GM21515 (cell line): ENCODE measurements at regions not wholly inside any gene's neighbourhood (a gene's known extent, or its start where the extent isn't known, plus 50 kb on each side); places are given as distances from the start of the nearest gene placed in this dataset.
"Not testable (repeated sequence)": the region's sequence is repeated elsewhere in the genome, so short reads cannot be mapped to it uniquely, and the experiment has no call there.

Experiments
- ATAC-seq: cut with Tn5 transposase; IDR thresholded peaks from one replicate; pipeline ENCODE4 v1.9.1; 2021; ENCODE audit not compliant: unreplicated experiment

GRCh38 chr13:88369866-88370265 is 698.7 kb downstream of the SLITRK5 start:
- ATAC-seq: no peak

- no peak for ATAC-seq
Measured at GRCh38 chr13:88376760-88377388, 705.7 kb downstream of the SLITRK5 start.

GRCh38 chr13:88377852-88378251 is 706.7 kb downstream of the SLITRK5 start:
- ATAC-seq: no peak

- no peak for ATAC-seq
Measured at GRCh38 chr13:88384542-88384941, 713.4 kb downstream of the SLITRK5 start.

GRCh38 chr13:88395804-88396203 is 724.6 kb downstream of the SLITRK5 start:
- ATAC-seq: no peak

GRCh38 chr13:88411696-88412095 is 740.5 kb downstream of the SLITRK5 start:
- no peak for ATAC-seq

- no peak for ATAC-seq
Measured at GRCh38 chr13:88417801-88418200, 746.6 kb downstream of the SLITRK5 start.

- no peak for ATAC-seq
Measured at GRCh38 chr13:88424463-88424862, 753.3 kb downstream of the SLITRK5 start.

GRCh38 chr13:88426661-88427060 is 755.5 kb downstream of the SLITRK5 start:
- ATAC-seq: no peak

- no peak for ATAC-seq
Measured at GRCh38 chr13:88429862-88430261, 758.7 kb downstream of the SLITRK5 start.

- no peak for ATAC-seq
Measured at GRCh38 chr13:88434953-88435352, 763.8 kb downstream of the SLITRK5 start.

GRCh38 chr13:88436974-88437373 is 765.8 kb downstream of the SLITRK5 start:
- no peak for ATAC-seq

- ATAC-seq: no peak
Measured at GRCh38 chr13:88450515-88450914, 779.3 kb downstream of the SLITRK5 start.

GRCh38 chr13:88456151-88456550 is 785.0 kb downstream of the SLITRK5 start:
- no peak for ATAC-seq

- ATAC-seq: no peak
Measured at GRCh38 chr13:88459331-88459730, 788.2 kb downstream of the SLITRK5 start.

GRCh38 chr13:88461272-88462009 is 790.3 kb downstream of the SLITRK5 start:
- ATAC-seq: no peak

GRCh38 chr13:88464851-88465250 is 793.7 kb downstream of the SLITRK5 start:
- ATAC-seq: no peak

GRCh38 chr13:88472316-88472715 is 801.1 kb downstream of the SLITRK5 start:
- no peak for ATAC-seq

GRCh38 chr13:88483202-88483601 is 812.0 kb downstream of the SLITRK5 start:
- no peak for ATAC-seq

GRCh38 chr13:88507909-88508308 is 836.7 kb downstream of the SLITRK5 start:
- no peak for ATAC-seq

- not testable (repeated sequence) for ATAC-seq
Measured at GRCh38 chr13:88512993-88513392, 841.8 kb downstream of the SLITRK5 start.

- ATAC-seq: no peak
Measured at GRCh38 chr13:88526186-88526852, 855.1 kb downstream of the SLITRK5 start.
